ENCODE measurements at regions not wholly inside any gene's neighbourhood (a gene's known extent, or its start where the extent isn't known, plus 50 kb on each side); places are given as distances from the start of the nearest gene placed in this dataset.

GRCh38 chr4:26260571-26260970, 60.2 kb upstream of the RBPJ start:
- TF ChIP-seq CTCF (conservative IDR thresholded peaks at IDR 0.05; ENCODE audit: low read depth, low read length) (no peak), EZH2 (IDR thresholded peaks at IDR 0.05; ENCODE audit: low read length, unreplicated experiment) (no peak), EZH2phosphoT487 (IDR thresholded peaks at IDR 0.05; ENCODE audit: borderline replicate concordance, low read length) (no peak)

All from PC-3 (cell line).